Upper lobe of left lung (tissue), 4 donors: ENCODE measurements at regions not wholly inside any gene's neighbourhood (a gene's known extent, or its start where the extent isn't known, plus 50 kb on each side); places are given as distances from the start of the nearest gene placed in this dataset.

Source experiments
- POLR2A ChIP-seq, 4 donors: fragments of 450-650 bp; IDR thresholded peaks; one replicate each; pipeline ENCODE4 v1.5.1; 2016 to 2017; ENCODE audit warnings: antibody characterized with exemption in 4 of 4, mild to moderate bottlenecking in 2 of 4
- POLR2AphosphoS5 ChIP-seq, 2 donors: sonication (generic); formaldehyde crosslinking; IDR thresholded peaks; one replicate each; pipeline ENCODE4 v1.5.1; 2017; ENCODE audit warnings: antibody characterized with exemption in 2 of 2
- TF ChIP-seq, protein P1 (sequence below), 6 experiments: fragments of 450-650 bp in 4 of 6; fragments of 200-600 bp in 2 of 6; sonication (generic) in 2 of 6; IDR thresholded peaks; one replicate each; pipeline ENCODE4 v1.5.1; 2016 to 2019; ENCODE audit warnings: antibody characterized with exemption in 6 of 6

DNA sequence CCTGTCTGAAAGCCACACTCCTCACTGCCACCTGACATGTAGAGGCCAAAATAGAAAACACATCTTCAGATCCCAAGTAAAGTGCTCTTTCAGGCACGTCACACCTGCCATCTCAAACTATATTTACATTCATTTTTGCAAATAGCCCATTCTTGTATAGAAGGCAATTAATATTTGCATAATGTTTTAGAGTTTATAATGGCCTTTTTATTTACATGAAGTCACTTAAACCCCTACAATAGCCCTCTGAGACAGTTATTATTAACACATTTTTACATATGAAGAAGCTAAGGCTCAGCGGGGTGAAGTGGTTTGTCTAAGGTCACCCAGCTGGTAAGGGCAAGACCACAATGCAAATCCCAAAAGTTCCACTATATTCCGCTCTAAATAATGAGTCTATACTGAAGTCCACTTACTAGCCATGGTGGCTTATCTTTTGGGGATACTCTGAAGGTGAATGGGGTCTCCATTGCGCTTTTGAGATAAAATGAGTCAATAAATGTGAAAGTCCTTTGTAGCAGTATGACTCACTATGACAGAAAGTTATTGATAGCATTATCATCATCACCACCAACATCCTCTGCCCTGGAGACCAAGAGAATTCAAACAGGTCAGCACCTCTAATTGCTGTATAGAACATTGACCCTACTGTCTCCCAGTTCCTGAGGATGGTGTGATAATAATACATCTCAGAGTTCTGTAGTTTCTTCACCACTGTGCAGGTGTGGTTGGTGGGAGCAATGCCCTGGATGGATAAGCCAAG, 155.9 kb upstream of the BCL6 start:
- TF ChIP-seq, protein P1, sequence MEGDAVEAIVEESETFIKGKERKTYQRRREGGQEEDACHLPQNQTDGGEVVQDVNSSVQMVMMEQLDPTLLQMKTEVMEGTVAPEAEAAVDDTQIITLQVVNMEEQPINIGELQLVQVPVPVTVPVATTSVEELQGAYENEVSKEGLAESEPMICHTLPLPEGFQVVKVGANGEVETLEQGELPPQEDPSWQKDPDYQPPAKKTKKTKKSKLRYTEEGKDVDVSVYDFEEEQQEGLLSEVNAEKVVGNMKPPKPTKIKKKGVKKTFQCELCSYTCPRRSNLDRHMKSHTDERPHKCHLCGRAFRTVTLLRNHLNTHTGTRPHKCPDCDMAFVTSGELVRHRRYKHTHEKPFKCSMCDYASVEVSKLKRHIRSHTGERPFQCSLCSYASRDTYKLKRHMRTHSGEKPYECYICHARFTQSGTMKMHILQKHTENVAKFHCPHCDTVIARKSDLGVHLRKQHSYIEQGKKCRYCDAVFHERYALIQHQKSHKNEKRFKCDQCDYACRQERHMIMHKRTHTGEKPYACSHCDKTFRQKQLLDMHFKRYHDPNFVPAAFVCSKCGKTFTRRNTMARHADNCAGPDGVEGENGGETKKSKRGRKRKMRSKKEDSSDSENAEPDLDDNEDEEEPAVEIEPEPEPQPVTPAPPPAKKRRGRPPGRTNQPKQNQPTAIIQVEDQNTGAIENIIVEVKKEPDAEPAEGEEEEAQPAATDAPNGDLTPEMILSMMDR (IDR thresholded peaks at IDR 0.05): no peak
- TF ChIP-seq POLR2AphosphoS5 (IDR thresholded peaks at IDR 0.05): no peak
- no peak for TF ChIP-seq POLR2A (IDR thresholded peaks at IDR 0.05)
